Loucy (cell line): ENCODE measurements at regions not wholly inside any gene's neighbourhood (a gene's known extent, or its start where the extent isn't known, plus 50 kb on each side); places are given as distances from the start of the nearest gene placed in this dataset.
"Not testable (repeated sequence)": the region's sequence is repeated elsewhere in the genome, so short reads cannot be mapped to it uniquely, and the experiment has no call there.

Experiments
- EZH2phosphoT487 ChIP-seq: fragments of 200-600 bp; IDR thresholded peaks from 2 replicates; pipeline ENCODE4 v1.6.1; 2018; ENCODE audit warnings: antibody characterized with exemption, mild to moderate bottlenecking, moderate library complexity, borderline replicate concordance
- TF ChIP-seq, protein P1 (sequence below): fragments of 200-600 bp; sonication (generic); conservative IDR thresholded peaks from 2 replicates; pipeline ENCODE4 v1.5.1; 2014; ENCODE audit warnings: mild to moderate bottlenecking, antibody characterized with exemption, low read length

DNA sequence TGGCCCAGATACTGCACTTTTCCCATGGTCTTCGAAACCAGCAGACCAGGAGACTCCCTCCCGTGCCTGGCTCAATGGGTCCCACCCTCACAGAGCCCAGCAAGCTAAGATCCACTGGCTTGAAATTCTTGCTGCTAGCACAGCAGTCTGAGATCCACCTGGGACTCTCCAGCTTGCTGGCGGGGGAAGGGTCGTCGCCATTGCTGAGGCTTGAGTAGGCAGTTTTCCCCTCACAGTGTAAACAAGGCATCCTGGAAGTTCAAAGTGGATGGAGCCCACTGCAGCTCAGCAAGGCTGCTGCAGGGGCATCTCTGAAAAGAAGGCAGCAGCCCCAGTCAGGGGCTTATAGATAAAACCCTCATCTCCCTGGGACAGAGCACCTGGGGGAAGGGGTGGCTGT is 255.6 kb upstream of the MAGEB18 start:
- TF ChIP-seq, protein P1, sequence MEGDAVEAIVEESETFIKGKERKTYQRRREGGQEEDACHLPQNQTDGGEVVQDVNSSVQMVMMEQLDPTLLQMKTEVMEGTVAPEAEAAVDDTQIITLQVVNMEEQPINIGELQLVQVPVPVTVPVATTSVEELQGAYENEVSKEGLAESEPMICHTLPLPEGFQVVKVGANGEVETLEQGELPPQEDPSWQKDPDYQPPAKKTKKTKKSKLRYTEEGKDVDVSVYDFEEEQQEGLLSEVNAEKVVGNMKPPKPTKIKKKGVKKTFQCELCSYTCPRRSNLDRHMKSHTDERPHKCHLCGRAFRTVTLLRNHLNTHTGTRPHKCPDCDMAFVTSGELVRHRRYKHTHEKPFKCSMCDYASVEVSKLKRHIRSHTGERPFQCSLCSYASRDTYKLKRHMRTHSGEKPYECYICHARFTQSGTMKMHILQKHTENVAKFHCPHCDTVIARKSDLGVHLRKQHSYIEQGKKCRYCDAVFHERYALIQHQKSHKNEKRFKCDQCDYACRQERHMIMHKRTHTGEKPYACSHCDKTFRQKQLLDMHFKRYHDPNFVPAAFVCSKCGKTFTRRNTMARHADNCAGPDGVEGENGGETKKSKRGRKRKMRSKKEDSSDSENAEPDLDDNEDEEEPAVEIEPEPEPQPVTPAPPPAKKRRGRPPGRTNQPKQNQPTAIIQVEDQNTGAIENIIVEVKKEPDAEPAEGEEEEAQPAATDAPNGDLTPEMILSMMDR, result not testable (repeated sequence)
- TF ChIP-seq EZH2phosphoT487, result not testable (repeated sequence)
